ENCODE measurements at regions not wholly inside any gene's neighbourhood (a gene's known extent, or its start where the extent isn't known, plus 50 kb on each side); places are given as distances from the start of the nearest gene placed in this dataset.

GRCh38 chr21:35508139-35508888, 459.2 kb upstream of the RUNX1 start:
- TF ChIP-seq CTCF (IDR thresholded peaks at IDR 0.05): peak in 4 of 6 experiments; percentile 21 to 38 (median 33)
- TF ChIP-seq POLR2A (IDR thresholded peaks at IDR 0.05): no peak
- DNase-seq: peak in 1 of 3 donors; percentile 70
- Histone ChIP-seq H3K4me3 (no peak overlapping the region), H3K27ac (peak overlapping the region in 2 of 4 donors; percentile 5 to 32), H3K4me1 (no peaks in the 10 kb centered on the region), H3K36me3 (no peaks in the 10 kb centered on the region), H3K27me3 (no peaks in the 10 kb centered on the region), H3K9me3 (no peaks in the 10 kb centered on the region)

- no peaks in the 10 kb centered on the region for H3K27me3 ChIP-seq
- no peaks in the 10 kb centered on the region for H3K4me1 ChIP-seq
- H3K4me3 ChIP-seq: no peak overlapping the region
- TF ChIP-seq POLR2A (IDR thresholded peaks at IDR 0.05) (no peak), CTCF (IDR thresholded peaks at IDR 0.05) (no peak)
- no peak for DNase-seq
- H3K27ac ChIP-seq: no peak overlapping the region
- H3K36me3 ChIP-seq: no peaks in the 10 kb centered on the region
- H3K9me3 ChIP-seq: no peaks in the 10 kb centered on the region
These were observed 458.2 kb upstream of the RUNX1 start for GRCh38 chr21:35507181-35507759.

- H3K27ac ChIP-seq: no peak overlapping the region
- TF ChIP-seq POLR2A (IDR thresholded peaks at IDR 0.05) (no peak), CTCF (IDR thresholded peaks at IDR 0.05) (no peak)
- DNase-seq: no peak
These were observed 457.7 kb upstream of the RUNX1 start for GRCh38 chr21:35506771-35507170.

GRCh38 chr21:35506352-35506751, 457.2 kb upstream of the RUNX1 start:
- TF ChIP-seq CTCF (IDR thresholded peaks at IDR 0.05) (no peak), POLR2A (IDR thresholded peaks at IDR 0.05) (no peak)
- DNase-seq: no peak
- Histone ChIP-seq H3K27me3 (no peaks in the 10 kb centered on the region), H3K36me3 (no peaks in the 10 kb centered on the region), H3K4me1 (no peaks in the 10 kb centered on the region), H3K4me3 (no peak overlapping the region), H3K9me3 (no peaks in the 10 kb centered on the region), H3K27ac (no peak overlapping the region)

More at GRCh38 chr21:35506771-35507170, 457.7 kb upstream of the RUNX1 start:
- H3K4me1 ChIP-seq: no peaks in the 10 kb centered on the region
- H3K36me3 ChIP-seq: no peaks in the 10 kb centered on the region
- no peaks in the 10 kb centered on the region for H3K9me3 ChIP-seq
- H3K27me3 ChIP-seq: no peaks in the 10 kb centered on the region
- no peak overlapping the region for H3K4me3 ChIP-seq

- Histone ChIP-seq H3K4me1 (no peaks in the 10 kb centered on the region), H3K36me3 (no peaks in the 10 kb centered on the region), H3K9me3 (no peaks in the 10 kb centered on the region), H3K27ac (no peak overlapping the region), H3K4me3 (no peak overlapping the region), H3K27me3 (no peaks in the 10 kb centered on the region)
- TF ChIP-seq POLR2A (IDR thresholded peaks at IDR 0.05): no peak
- TF ChIP-seq CTCF (IDR thresholded peaks at IDR 0.05): no peak
- DNase-seq: no peak
These were observed 455.9 kb upstream of the RUNX1 start for GRCh38 chr21:35504951-35505466.
